ENCODE measurements at regions not wholly inside any gene's neighbourhood (a gene's known extent, or its start where the extent isn't known, plus 50 kb on each side); places are given as distances from the start of the nearest gene placed in this dataset.
"Not testable (repeated sequence)": the region's sequence is repeated elsewhere in the genome, so short reads cannot be mapped to it uniquely, and the experiment has no call there.

DNA sequence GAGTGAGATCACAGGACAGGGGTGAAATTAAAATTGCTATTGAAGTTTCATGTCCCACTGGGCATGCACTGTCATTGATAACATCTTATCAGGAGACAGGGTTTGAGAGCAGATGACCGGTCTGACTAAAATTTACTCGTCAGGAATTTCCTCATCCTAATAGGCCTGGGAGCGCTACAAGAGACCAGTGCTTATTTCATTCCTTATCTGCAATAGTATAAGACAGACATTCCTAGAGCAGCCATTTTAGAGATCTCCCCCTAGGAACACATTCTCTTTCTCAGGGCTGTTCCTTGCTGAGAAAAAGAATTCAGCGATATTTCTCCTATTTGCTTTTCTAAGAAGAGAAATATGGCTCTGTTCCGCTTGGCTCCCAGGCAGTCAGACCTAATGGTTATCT lies 181.4 kb upstream of the ETV3 start:
- TF ChIP-seq, protein P1, sequence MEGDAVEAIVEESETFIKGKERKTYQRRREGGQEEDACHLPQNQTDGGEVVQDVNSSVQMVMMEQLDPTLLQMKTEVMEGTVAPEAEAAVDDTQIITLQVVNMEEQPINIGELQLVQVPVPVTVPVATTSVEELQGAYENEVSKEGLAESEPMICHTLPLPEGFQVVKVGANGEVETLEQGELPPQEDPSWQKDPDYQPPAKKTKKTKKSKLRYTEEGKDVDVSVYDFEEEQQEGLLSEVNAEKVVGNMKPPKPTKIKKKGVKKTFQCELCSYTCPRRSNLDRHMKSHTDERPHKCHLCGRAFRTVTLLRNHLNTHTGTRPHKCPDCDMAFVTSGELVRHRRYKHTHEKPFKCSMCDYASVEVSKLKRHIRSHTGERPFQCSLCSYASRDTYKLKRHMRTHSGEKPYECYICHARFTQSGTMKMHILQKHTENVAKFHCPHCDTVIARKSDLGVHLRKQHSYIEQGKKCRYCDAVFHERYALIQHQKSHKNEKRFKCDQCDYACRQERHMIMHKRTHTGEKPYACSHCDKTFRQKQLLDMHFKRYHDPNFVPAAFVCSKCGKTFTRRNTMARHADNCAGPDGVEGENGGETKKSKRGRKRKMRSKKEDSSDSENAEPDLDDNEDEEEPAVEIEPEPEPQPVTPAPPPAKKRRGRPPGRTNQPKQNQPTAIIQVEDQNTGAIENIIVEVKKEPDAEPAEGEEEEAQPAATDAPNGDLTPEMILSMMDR (IDR thresholded peaks at IDR 0.05; ENCODE audit: low read depth, low read length), result no peak
- no peak for DNase-seq
- Histone ChIP-seq H3K4me1 (no peaks in the 10 kb centered on the region), H3K9me3 (no peaks in the 10 kb centered on the region), H3K27me3 (no peaks in the 10 kb centered on the region), H3K36me3 (no peaks in the 10 kb centered on the region), H3K4me3 (ENCODE audit: low read depth, low read length) (no peak overlapping the region)

DNA sequence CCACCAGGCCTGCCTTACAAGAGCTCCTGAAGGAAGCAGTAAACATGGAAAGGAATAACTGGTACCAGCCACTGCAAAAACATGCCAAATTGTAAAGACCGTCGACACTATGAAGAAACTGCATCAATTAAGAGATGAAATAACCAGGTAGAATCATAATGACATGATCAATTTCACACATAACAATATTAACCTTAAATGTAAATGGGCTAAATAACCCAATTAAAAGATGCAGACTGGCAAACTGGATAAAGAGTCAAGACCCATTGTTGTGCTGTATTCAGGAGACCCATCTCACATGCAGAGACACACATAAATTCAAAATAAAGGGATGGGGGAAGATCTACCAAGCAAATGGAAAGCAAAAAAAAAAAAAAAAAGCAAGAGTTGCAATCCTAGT lies 179.0 kb upstream of the ETV3 start:
- H3K4me1 ChIP-seq; H3K27me3 ChIP-seq; H3K4me3 ChIP-seq (ENCODE audit: low read depth, low read length); DNase-seq; H3K36me3 ChIP-seq; H3K9me3 ChIP-seq: not testable (repeated sequence)

DNA sequence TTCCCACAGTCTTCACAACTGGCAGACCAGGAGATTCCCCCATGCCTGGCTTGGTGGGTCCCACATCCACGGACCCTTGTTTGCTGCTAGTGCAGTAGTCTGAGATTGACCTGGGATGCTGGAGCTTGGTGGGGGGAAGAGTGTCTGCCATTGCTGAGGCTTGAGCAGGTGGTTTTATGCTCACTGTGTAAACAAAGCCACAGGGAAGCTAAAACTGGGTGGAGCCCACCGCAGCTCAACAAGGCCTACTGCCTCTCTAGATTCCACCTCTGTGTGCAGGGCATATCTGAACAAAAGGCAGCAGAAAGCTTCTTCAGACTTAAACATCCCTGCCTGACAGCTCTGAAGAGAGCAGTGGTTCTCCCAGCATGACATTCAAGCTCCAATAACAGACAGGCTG lies 177.3 kb upstream of the ETV3 start:
- DNase-seq, result no peak
- Histone ChIP-seq H3K4me1 (no peaks in the 10 kb centered on the region), H3K27me3 (no peaks in the 10 kb centered on the region; the same call in 1 of the 2 replicates), H3K4me3 (ENCODE audit: low read depth, low read length) (no peak overlapping the region), H3K36me3 (no peaks in the 10 kb centered on the region), H3K9me3 (no peaks in the 10 kb centered on the region)
- TF ChIP-seq, protein P1 (IDR thresholded peaks at IDR 0.05; ENCODE audit: low read depth, low read length), result no peak

DNA sequence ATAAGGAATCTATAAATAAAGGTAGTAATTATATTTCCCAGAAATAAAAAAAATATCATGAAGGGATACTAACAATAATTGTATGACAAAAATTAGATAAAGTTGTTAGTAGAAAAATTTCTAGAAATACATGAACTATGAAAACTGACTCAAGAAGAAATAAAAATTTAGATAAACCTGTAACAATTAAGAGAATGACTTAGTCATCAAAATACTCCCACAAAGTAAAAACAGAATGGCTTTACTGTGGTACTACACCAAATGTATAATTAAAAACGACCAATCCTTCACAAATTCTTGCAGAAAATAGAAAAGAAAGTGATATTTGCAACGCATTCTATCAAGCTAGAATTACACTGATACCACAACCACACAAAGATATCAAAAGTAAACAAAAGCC lies 176.2 kb upstream of the ETV3 start:
- DNase-seq, result no peak
- Histone ChIP-seq H3K4me3 (ENCODE audit: low read depth, low read length) (no peak overlapping the region), H3K9me3 (no peaks in the 10 kb centered on the region), H3K36me3 (no peaks in the 10 kb centered on the region), H3K4me1 (no peaks in the 10 kb centered on the region), H3K27me3 (no peaks in the 10 kb centered on the region; the same call in 1 of the 2 replicates)
- TF ChIP-seq, protein P1 (IDR thresholded peaks at IDR 0.05; ENCODE audit: low read depth, low read length), result no peak

DNA sequence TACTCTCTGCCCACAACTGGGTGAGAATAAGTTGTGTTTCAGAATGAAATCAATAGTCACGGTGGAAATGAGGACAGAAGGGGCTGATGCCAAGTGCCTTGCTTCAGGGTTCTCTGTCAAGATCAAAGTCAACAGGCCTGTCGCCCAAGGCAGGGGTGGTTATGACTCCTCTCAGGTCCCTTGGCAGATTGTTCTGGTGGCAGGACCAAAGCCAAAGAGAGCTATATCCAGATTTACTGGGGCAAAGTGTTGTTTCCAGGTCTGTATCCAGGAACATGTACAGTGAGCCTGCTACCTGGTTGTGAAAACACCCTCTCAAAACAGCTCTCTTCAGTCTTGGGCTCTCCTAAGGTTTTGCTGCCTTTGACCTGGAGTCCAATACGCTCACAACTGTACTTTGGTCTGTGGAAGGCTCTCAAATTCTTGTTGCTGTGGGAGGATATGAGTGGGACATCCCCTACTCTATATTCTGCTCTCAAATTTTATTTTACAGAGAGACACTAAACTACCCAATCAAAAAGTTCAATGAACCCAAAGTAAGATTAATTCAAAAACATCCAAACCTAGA lies 175.1 kb upstream of the ETV3 start:
- Histone ChIP-seq H3K4me1 (no peaks in the 10 kb centered on the region), H3K9me3 (no peaks in the 10 kb centered on the region), H3K36me3 (no peaks in the 10 kb centered on the region), H3K4me3 (ENCODE audit: low read depth, low read length) (no peak overlapping the region), H3K27me3 (no peaks in the 10 kb centered on the region; the same call in 1 of the 2 replicates)
- DNase-seq, result no peak
- TF ChIP-seq, protein P1 (IDR thresholded peaks at IDR 0.05; ENCODE audit: low read depth, low read length), result no peak

DNA sequence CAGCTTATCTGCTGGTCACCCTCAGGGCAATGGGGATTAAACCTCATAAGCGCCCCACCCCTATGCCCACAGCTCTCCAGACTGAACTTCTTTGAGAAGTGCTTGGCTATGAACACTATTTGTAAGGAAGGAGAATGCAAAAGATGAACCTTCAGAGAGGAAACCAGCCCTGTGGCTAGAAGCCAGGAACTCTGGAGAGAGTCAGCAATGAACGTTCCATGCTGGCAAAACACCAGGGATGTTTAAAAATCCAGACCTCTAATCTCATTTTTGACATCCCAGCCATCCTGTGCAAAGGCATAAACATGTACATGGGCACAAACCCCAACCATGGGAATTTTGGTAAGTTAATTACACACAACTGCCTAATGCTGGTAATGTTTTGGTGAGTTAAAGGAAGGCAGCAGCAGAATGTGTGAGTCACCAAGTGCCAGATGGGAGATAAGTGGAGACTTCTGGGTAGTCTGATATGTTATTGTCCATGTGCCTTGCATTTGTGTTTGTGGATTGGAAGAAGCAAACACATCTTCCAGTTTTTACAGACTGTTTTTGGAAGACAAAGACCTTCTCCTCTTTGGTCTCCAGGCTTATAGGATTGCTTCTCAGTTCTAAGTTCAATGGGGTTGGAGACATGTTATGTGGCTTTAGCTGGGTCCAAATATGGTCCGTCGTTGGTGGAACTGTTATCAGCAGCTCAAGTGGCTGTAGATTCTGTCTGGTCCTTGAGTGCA lies 174.1 kb upstream of the ETV3 start:
- Histone ChIP-seq H3K36me3 (no peaks in the 10 kb centered on the region), H3K27me3 (no peaks in the 10 kb centered on the region; the same call in 1 of the 2 replicates), H3K9me3 (no peaks in the 10 kb centered on the region), H3K4me1 (no peaks in the 10 kb centered on the region), H3K4me3 (ENCODE audit: low read depth, low read length) (no peak overlapping the region)
- no peak for DNase-seq
- TF ChIP-seq, protein P1 (IDR thresholded peaks at IDR 0.05; ENCODE audit: low read depth, low read length), result no peak

All from BE2C (cell line).